Prostate gland (tissue), 2 donors: ENCODE measurements at regions not wholly inside any gene's neighbourhood (a gene's known extent, or its start where the extent isn't known, plus 50 kb on each side); places are given as distances from the start of the nearest gene placed in this dataset.

Experiments used
- DNase-seq: peaks from one replicate; pipeline ENCODE4 v3.0.0-alpha.2; 2019; ENCODE audit warnings: low spot score
- H3K27ac ChIP-seq, 2 donors: fragments of 200-600 bp; sonication (generic); 2 replicates each; pipeline ENCODE4 v1.5.1; 2017 to 2019
- H3K27me3 ChIP-seq: fragments of 200-600 bp; sonication (generic); replicated peaks from 2 replicates; pipeline ENCODE4 v1.5.1; 2019; ENCODE audit not compliant: insufficient read depth
- H3K36me3 ChIP-seq, 2 donors: fragments of 200-600 bp; sonication (generic); 1 replicate in 1 of 2; 2 replicates in 1 of 2; pipeline versions ENCODE4 v1.5.1 to v1.8.1; 2017 to 2019
- H3K4me1 ChIP-seq: fragments of 200-600 bp; sonication (generic); replicated peaks from 2 replicates; pipeline ENCODE4 v1.5.1; 2019
- H3K4me3 ChIP-seq, 2 donors: fragments of 200-600 bp; sonication (generic); 2 replicates each; pipeline ENCODE4 v1.5.1; 2017 to 2019
- H3K9me3 ChIP-seq: fragments of 200-600 bp; sonication (generic); 2 replicates; pipeline ENCODE4 v1.5.1; 2017
- CTCF ChIP-seq, 4 experiments: fragments of 200-600 bp in 2 of 4; fragments of 450-650 bp in 2 of 4; sonication (generic) in 2 of 4; IDR thresholded peaks; 1 replicate in 3 of 4; 2 replicates in 1 of 4; pipeline ENCODE4 v1.5.1; 2016 to 2019; ENCODE audit warnings: antibody characterized with exemption in 4 of 4, mild to moderate bottlenecking in 2 of 4, moderate library complexity in 2 of 4
- POLR2A ChIP-seq: fragments of 450-650 bp; IDR thresholded peaks from one replicate; pipeline ENCODE4 v1.6.1; 2016; ENCODE audit warnings: antibody characterized with exemption, mild to moderate bottlenecking
- POLR2AphosphoS5 ChIP-seq: sonication (generic); formaldehyde crosslinking; IDR thresholded peaks from one replicate; pipeline ENCODE4 v1.6.1; 2017; ENCODE audit warnings: antibody characterized with exemption
- WGBS: methylation state at CpG from one replicate; pipeline ENCODE4 v1.1.5; 2018; 5-methylcytosine and 5-hydroxymethylcytosine counted together
- intact Hi-C: fragments of 100-400 bp; cut with DNase I; formaldehyde crosslinking; loops from one replicate; pipeline ENCODE4 v1.14.2; 2022

DNA sequence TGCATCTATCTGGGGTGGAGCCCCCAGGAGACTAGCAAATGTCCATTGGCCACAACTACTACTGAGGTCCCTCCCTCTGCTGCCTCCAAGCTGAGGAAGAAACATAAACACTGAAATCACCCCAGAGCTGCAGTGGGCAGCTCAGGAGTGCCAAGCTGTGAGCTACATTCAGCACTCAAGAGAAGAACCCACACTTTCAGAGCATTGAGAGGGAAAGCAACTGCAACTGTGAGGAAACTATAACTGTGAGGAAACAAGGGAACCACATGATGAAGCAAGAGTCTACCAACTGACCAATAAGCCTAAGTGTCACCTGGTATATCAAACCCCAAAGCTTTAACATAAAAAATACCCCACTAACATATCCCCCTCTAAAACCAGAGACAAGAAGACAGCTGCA, 373.5 kb upstream of the TACR3 start:
- H3K4me3 ChIP-seq = no peak overlapping the region
- no peaks in the 10 kb centered on the region for H3K9me3 ChIP-seq
- no peak for DNase-seq
- TF ChIP-seq CTCF (IDR thresholded peaks at IDR 0.05) = no peak
- no peaks in the 10 kb centered on the region for H3K4me1 ChIP-seq
- no peak overlapping the region for H3K27ac ChIP-seq
- no peaks in the 10 kb centered on the region for H3K27me3 ChIP-seq
- intact Hi-C loops = no loop called here
- H3K36me3 ChIP-seq = no peaks in the 10 kb centered on the region

DNA sequence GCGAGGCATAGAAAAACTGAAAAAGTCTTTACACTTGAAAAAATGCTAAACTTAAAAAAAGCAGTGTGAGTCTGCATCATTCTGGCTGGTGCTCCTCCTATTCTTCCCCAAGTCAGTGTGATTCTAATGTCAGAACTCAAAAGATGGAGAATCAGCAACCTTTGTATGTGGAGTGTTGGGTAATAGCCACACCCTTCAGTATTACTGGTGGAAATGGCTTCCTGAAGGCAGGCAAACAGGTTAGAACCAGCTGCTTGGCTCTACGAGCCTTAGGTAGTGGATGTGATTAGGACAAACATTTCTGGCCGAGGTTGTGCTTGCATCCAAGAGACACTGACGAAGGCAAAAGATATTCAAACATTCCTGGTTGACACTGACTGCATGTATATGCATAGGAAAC, 353.4 kb upstream of the TACR3 start:
- no peak overlapping the region for H3K27ac ChIP-seq
- 47% methylated on average over 4 of the region's 4 CpGs for WGBS
- TF ChIP-seq CTCF (IDR thresholded peaks at IDR 0.05) = no peak
- TF ChIP-seq POLR2A = no peak
- TF ChIP-seq POLR2AphosphoS5 = no peak
- no peak overlapping the region for H3K4me3 ChIP-seq
- no peak for DNase-seq
- H3K27me3 ChIP-seq = no peaks in the 10 kb centered on the region
- no peaks in the 10 kb centered on the region for H3K36me3 ChIP-seq
- H3K9me3 ChIP-seq = no peaks in the 10 kb centered on the region
- intact Hi-C loops = no loop called here
- H3K4me1 ChIP-seq = no peaks in the 10 kb centered on the region

DNA sequence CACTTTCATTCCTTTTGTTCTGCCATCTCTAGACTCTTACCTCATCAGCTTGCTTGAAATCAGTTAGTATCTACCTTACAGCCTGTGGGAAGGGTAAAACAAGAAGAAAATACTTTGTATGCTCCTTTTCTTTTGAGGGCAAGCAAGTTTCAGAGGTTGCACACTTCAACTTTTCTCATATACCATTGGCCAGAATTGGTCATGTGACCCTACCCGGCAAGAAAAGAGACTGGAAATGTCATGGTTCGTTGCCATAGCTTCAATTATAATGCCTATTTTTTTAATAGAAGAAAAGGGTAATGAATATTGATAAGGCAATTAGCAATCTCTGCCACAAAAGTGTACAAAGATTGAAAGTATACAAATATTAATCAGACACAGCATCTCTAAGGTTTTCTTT, 346.7 kb upstream of the TACR3 start:
- WGBS = 87% methylated on average over 2 of the region's 2 CpGs
- H3K4me1 ChIP-seq = no peaks in the 10 kb centered on the region
- no peaks in the 10 kb centered on the region for H3K27me3 ChIP-seq
- TF ChIP-seq POLR2AphosphoS5 (no peak), CTCF (IDR thresholded peaks at IDR 0.05) (no peak), POLR2A (no peak)
- no peaks in the 10 kb centered on the region for H3K9me3 ChIP-seq
- no peak overlapping the region for H3K27ac ChIP-seq
- no peaks in the 10 kb centered on the region for H3K36me3 ChIP-seq
- no peak for DNase-seq
- intact Hi-C loops = loop anchor here (10.0 kb wide), 1 partner anchor 798 kb away; no protein-coding TSS in a partner anchor
- H3K4me3 ChIP-seq = no peak overlapping the region

- peak; percentile 5 for DNase-seq
- Histone ChIP-seq H3K27ac (no peak overlapping the region), H3K9me3 (no peaks in the 10 kb centered on the region), H3K4me3 (no peak overlapping the region), H3K4me1 (no peaks in the 10 kb centered on the region), H3K36me3 (no peaks in the 10 kb centered on the region), H3K27me3 (no peaks in the 10 kb centered on the region)
- TF ChIP-seq POLR2AphosphoS5 (no peak), POLR2A (no peak), CTCF (IDR thresholded peaks at IDR 0.05) (peak in 2 of 4 experiments; percentile 33 to 38)
- intact Hi-C loops = loop anchor here (10.0 kb wide), 1 partner anchor 800 kb away; no protein-coding TSS in a partner anchor
- 16% methylated on average over 8 of the region's 8 CpGs for WGBS
These were observed 345.1 kb upstream of the TACR3 start for GRCh38 chr4:104064646-104065577.

GRCh38 chr4:104063341-104063740, 343.6 kb upstream of the TACR3 start:
- no peak for TF ChIP-seq CTCF (IDR thresholded peaks at IDR 0.05)
- TF ChIP-seq POLR2AphosphoS5 = no peak
- TF ChIP-seq POLR2A = no peak
- H3K27ac ChIP-seq = no peak overlapping the region
- WGBS = 78% methylated on average over 2 of the region's 2 CpGs
- no peak overlapping the region for H3K4me3 ChIP-seq
- no peaks in the 10 kb centered on the region for H3K27me3 ChIP-seq
- no peaks in the 10 kb centered on the region for H3K36me3 ChIP-seq
- DNase-seq = no peak
- no peaks in the 10 kb centered on the region for H3K4me1 ChIP-seq
- no peaks in the 10 kb centered on the region for H3K9me3 ChIP-seq
- intact Hi-C loops = loop anchor here (10.0 kb wide), 1 partner anchor 801 kb away; no protein-coding TSS in a partner anchor
